A673 (cell line): ENCODE measurements at regions not wholly inside any gene's neighbourhood (a gene's known extent, or its start where the extent isn't known, plus 50 kb on each side); places are given as distances from the start of the nearest gene placed in this dataset.

Source experiments
- BruUV-seq: library from RNA; stranded (reverse); fragments of 400-500 nt; replicated peaks from 2 replicates; lab custom pipeline; 2021; lab: Mats Ljungman, UMichigan
- CTCF ChIA-PET: fragments of 300-600 bp; sonication (Branson Sonifier 250); formaldehyde crosslinking; loops from one replicate; lab custom pipeline; 2022; ENCODE audit warnings: antibody characterized with exemption; lab: Charles Lee
- POLR2A ChIA-PET: fragments of 300-600 bp; sonication (Branson Sonifier 250); formaldehyde crosslinking; loops from one replicate; lab custom pipeline; 2022; ENCODE audit warnings: antibody characterized with exemption; ENCODE audit not compliant: low non-redundant PET; lab: Charles Lee
- DNase-seq: peaks from one replicate; pipeline ENCODE4 v3.0.0-alpha.2; 2015; ENCODE audit warnings: low spot score
- H3K27ac ChIP-seq: fragments of 200-600 bp; sonication (generic); 2 replicates; pipeline ENCODE4 v1.5.1; 2016; ENCODE audit warnings: mixed run types, low read depth, mild to moderate bottlenecking, mixed read lengths, antibody characterized with exemption, low read length; ENCODE audit not compliant: poor library complexity, severe bottlenecking
- H3K27me3 ChIP-seq: fragments of 200-600 bp; sonication (generic); replicated peaks from 2 replicates; pipeline ENCODE4 v1.6.1; 2017; ENCODE audit warnings: mixed run types, low read depth, mild to moderate bottlenecking, mixed read lengths, antibody characterized with exemption, low read length; ENCODE audit not compliant: insufficient read depth, poor library complexity
- H3K36me3 ChIP-seq: fragments of 200-600 bp; sonication (generic); 2 replicates; pipeline ENCODE4 v1.6.1; 2016; ENCODE audit warnings: mixed run types, mild to moderate bottlenecking, mixed read lengths, antibody characterized with exemption, low read length; ENCODE audit not compliant: insufficient read depth, poor library complexity, severe bottlenecking
- H3K4me1 ChIP-seq: fragments of 200-600 bp; sonication (generic); 2 replicates; pipeline ENCODE4 v1.6.1; 2017; ENCODE audit warnings: mixed run types, mild to moderate bottlenecking, mixed read lengths, antibody characterized with exemption, low read length; ENCODE audit not compliant: insufficient read depth, poor library complexity, severe bottlenecking
- H3K4me3 ChIP-seq: fragments of 200-600 bp; sonication (generic); 2 replicates; pipeline ENCODE4 v1.5.1; 2016; ENCODE audit warnings: low read depth, mixed run types, mild to moderate bottlenecking, mixed read lengths, low read length; ENCODE audit not compliant: poor library complexity, severe bottlenecking
- H3K9me3 ChIP-seq: fragments of 200-600 bp; sonication (generic); 2 replicates; pipeline ENCODE4 v1.6.1; 2016; ENCODE audit warnings: mixed run types, low read depth, mild to moderate bottlenecking, mixed read lengths, antibody characterized with exemption, low read length; ENCODE audit not compliant: poor library complexity, severe bottlenecking
- EZH2 ChIP-seq: fragments of 200-600 bp; sonication (generic); IDR thresholded peaks from 2 replicates; pipeline ENCODE4 v1.6.1; 2017; ENCODE audit warnings: borderline replicate concordance, low read depth, mild to moderate bottlenecking, mixed read lengths, antibody characterized with exemption, low read length; ENCODE audit not compliant: poor library complexity, severe bottlenecking
- intact Hi-C: fragments of 100-400 bp; cut with micrococcal nuclease; formaldehyde crosslinking; loops from one replicate; pipeline ENCODE4 v1.10.0; 2022; ENCODE audit not compliant: unreplicated experiment
- TF ChIP-seq, protein P1 (sequence below): fragments of 300-800, 200-600 bp; sonication (generic); conservative IDR thresholded peaks from 2 replicates; pipeline ENCODE4 v1.5.1; 2017; ENCODE audit warnings: low read depth, mild to moderate bottlenecking, antibody characterized with exemption, low read length, moderate library complexity, mixed read lengths

GRCh38 chr11:80773919-80774318 is 1333.1 kb upstream of the TENM4 start:
- BruUV-seq: no TSS peak
- Histone ChIP-seq H3K4me3 (no peak overlapping the region), H3K4me1 (peaks cover 36% of the 10 kb centered on the region), H3K36me3 (no peaks in the 10 kb centered on the region), H3K9me3 (no peaks in the 10 kb centered on the region), H3K27me3 (no peaks in the 10 kb centered on the region), H3K27ac (peak overlapping the region; percentile 57)
- POLR2A ChIA-PET: no interaction called here
- TF ChIP-seq, protein P1, sequence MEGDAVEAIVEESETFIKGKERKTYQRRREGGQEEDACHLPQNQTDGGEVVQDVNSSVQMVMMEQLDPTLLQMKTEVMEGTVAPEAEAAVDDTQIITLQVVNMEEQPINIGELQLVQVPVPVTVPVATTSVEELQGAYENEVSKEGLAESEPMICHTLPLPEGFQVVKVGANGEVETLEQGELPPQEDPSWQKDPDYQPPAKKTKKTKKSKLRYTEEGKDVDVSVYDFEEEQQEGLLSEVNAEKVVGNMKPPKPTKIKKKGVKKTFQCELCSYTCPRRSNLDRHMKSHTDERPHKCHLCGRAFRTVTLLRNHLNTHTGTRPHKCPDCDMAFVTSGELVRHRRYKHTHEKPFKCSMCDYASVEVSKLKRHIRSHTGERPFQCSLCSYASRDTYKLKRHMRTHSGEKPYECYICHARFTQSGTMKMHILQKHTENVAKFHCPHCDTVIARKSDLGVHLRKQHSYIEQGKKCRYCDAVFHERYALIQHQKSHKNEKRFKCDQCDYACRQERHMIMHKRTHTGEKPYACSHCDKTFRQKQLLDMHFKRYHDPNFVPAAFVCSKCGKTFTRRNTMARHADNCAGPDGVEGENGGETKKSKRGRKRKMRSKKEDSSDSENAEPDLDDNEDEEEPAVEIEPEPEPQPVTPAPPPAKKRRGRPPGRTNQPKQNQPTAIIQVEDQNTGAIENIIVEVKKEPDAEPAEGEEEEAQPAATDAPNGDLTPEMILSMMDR: no peak
- TF ChIP-seq EZH2: no peak
- DNase-seq: peak; percentile 73
- intact Hi-C loops: no loop called here
- CTCF ChIA-PET: no interaction called here

DNA sequence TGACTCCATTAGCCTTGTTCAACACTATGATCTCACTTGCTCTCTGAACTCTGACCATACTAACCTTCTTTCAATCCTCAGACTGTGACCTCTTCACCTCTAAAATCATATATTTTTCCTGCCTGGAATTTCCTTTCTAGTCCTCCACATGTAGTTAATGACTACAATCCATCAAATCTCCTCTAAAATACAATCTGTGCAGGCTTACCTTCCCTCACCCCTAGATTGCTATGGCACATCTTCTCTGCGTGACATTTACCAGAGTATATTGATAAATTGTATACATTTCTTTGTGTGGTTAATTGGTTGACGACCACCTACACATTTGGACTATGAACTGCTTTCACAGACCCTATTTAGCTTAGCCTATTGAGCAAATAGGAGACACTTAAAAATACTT is 1330.2 kb upstream of the TENM4 start:
- ChIA-PET POLR2A (no interaction called here), CTCF (no interaction called here)
- Histone ChIP-seq H3K4me1 (peaks cover 45% of the 10 kb centered on the region), H3K9me3 (no peaks in the 10 kb centered on the region), H3K27ac (no peak overlapping the region), H3K4me3 (no peak overlapping the region), H3K27me3 (no peaks in the 10 kb centered on the region), H3K36me3 (no peaks in the 10 kb centered on the region)
- no TSS peak for BruUV-seq
- TF ChIP-seq, protein P1: no peak
- no peak for DNase-seq
- intact Hi-C loops: no loop called here

GRCh38 chr11:80758787-80759186 is 1318.0 kb upstream of the TENM4 start:
- DNase-seq: no peak
- ChIA-PET CTCF (no interaction called here), POLR2A (no interaction called here)
- Histone ChIP-seq H3K27ac (no peak overlapping the region), H3K9me3 (no peaks in the 10 kb centered on the region), H3K4me1 (no peaks in the 10 kb centered on the region), H3K27me3 (no peaks in the 10 kb centered on the region), H3K4me3 (no peak overlapping the region), H3K36me3 (no peaks in the 10 kb centered on the region)
- TF ChIP-seq, protein P1: no peak
- TF ChIP-seq EZH2: no peak
- intact Hi-C loops: no loop called here
- no TSS peak for BruUV-seq
